H9 (cell line): ENCODE measurements at regions not wholly inside any gene's neighbourhood (a gene's known extent, or its start where the extent isn't known, plus 50 kb on each side); places are given as distances from the start of the nearest gene placed in this dataset.

ENCODE experiments used
- DNase-seq: peaks from one replicate; pipeline ENCODE4 v3.0.0-alpha.2; 2017
- H2AFZ ChIP-seq: one replicate; pipeline ENCODE4 v1.6.1; 2013; ENCODE audit warnings: mild to moderate bottlenecking, low read length, control low read depth, moderate library complexity
- H2AK5ac ChIP-seq: 2 replicates; pipeline ENCODE4 v1.6.1; 2013; ENCODE audit warnings: low read length, control low read depth, mixed read lengths; ENCODE audit not compliant: insufficient read length
- H2BK120ac ChIP-seq: one replicate; pipeline ENCODE4 v1.6.1; 2013; ENCODE audit warnings: low read depth, mild to moderate bottlenecking, low read length, control low read depth, inconsistent platforms; ENCODE audit not compliant: poor library complexity, severe bottlenecking
- H2BK12ac ChIP-seq: 2 replicates; pipeline ENCODE4 v1.6.1; 2013; ENCODE audit warnings: low read length, control low read depth, mixed read lengths, low read depth; ENCODE audit not compliant: insufficient read length
- H2BK15ac ChIP-seq: 2 replicates; pipeline ENCODE4 v1.6.1; 2013; ENCODE audit warnings: low read depth, low read length, control low read depth
- H2BK20ac ChIP-seq: one replicate; pipeline ENCODE4 v1.6.1; 2013; ENCODE audit warnings: low read depth, mild to moderate bottlenecking, low read length, control low read depth, inconsistent platforms; ENCODE audit not compliant: poor library complexity, severe bottlenecking
- H2BK5ac ChIP-seq: 2 replicates; pipeline ENCODE4 v1.6.1; 2013; ENCODE audit warnings: low read length, control low read depth, mixed read lengths; ENCODE audit not compliant: insufficient read length
- H3K14ac ChIP-seq: 2 replicates; pipeline ENCODE4 v1.6.1; 2013; ENCODE audit warnings: low read length, control low read depth; ENCODE audit not compliant: insufficient read depth
- H3K18ac ChIP-seq: 2 replicates; pipeline ENCODE4 v1.6.1; 2013; ENCODE audit warnings: low read depth, mild to moderate bottlenecking, mixed read lengths, low read length, control low read depth; ENCODE audit not compliant: insufficient read length
- H3K23ac ChIP-seq: 2 replicates; pipeline ENCODE4 v1.6.1; 2013; ENCODE audit warnings: low read length, control low read depth, mixed read lengths, low read depth; ENCODE audit not compliant: insufficient read length
- H3K23me2 ChIP-seq: 2 replicates; pipeline ENCODE4 v1.6.1; 2013; ENCODE audit warnings: low read depth, mild to moderate bottlenecking, mixed read lengths, low read length, control low read depth; ENCODE audit not compliant: insufficient read length, poor library complexity, severe bottlenecking
- H3K27ac ChIP-seq: 2 replicates; pipeline ENCODE4 v1.5.1; 2013; ENCODE audit warnings: low read length, control low read depth, mixed read lengths, low read depth; ENCODE audit not compliant: insufficient read length
- H3K27me3 ChIP-seq: 2 replicates; pipeline ENCODE4 v1.6.1; 2013; ENCODE audit warnings: low read length, control low read depth, inconsistent platforms; ENCODE audit not compliant: insufficient read depth
- H3K4ac ChIP-seq: 2 replicates; pipeline ENCODE4 v1.6.1; 2013; ENCODE audit warnings: low read depth, mild to moderate bottlenecking, control low read depth, inconsistent platforms, low read length, moderate library complexity
- H3K4me1 ChIP-seq: 2 replicates; pipeline ENCODE4 v1.6.1; 2013; ENCODE audit warnings: low read length, control low read depth, inconsistent platforms; ENCODE audit not compliant: insufficient read depth
- H3K4me2 ChIP-seq: 2 replicates; pipeline ENCODE4 v1.6.1; 2013; ENCODE audit warnings: low read length, control low read depth, mixed read lengths; ENCODE audit not compliant: insufficient read length, insufficient read depth
- H3K56ac ChIP-seq: 2 replicates; pipeline ENCODE4 v1.6.1; 2013; ENCODE audit warnings: low read depth, mild to moderate bottlenecking, mixed read lengths, low read length, control low read depth; ENCODE audit not compliant: insufficient read length
- H3K79me1 ChIP-seq: 2 replicates; pipeline ENCODE4 v1.6.1; 2013; ENCODE audit warnings: low read depth, mild to moderate bottlenecking, moderate library complexity, low read length, control low read depth, inconsistent platforms; ENCODE audit not compliant: insufficient read depth, poor library complexity, severe bottlenecking
- H3K79me2 ChIP-seq: 2 replicates; pipeline ENCODE4 v1.6.1; 2013; ENCODE audit warnings: low read length, control low read depth, inconsistent platforms; ENCODE audit not compliant: insufficient read depth
- H3K9ac ChIP-seq: 2 replicates; pipeline ENCODE4 v1.6.1; 2013; ENCODE audit warnings: low read length, control low read depth, mixed read lengths; ENCODE audit not compliant: insufficient read length; ENCODE audit errors: extremely low read depth
- H3K9me3 ChIP-seq: one replicate; pipeline ENCODE4 v1.6.1; 2013; ENCODE audit warnings: low read depth, low read length, inconsistent platforms; ENCODE audit not compliant: control insufficient read depth
- H3T11ph ChIP-seq: one replicate; pipeline ENCODE4 v1.6.1; 2013; ENCODE audit warnings: mild to moderate bottlenecking, low read length, control low read depth, inconsistent platforms
- H4K20me1 ChIP-seq: one replicate; pipeline ENCODE4 v1.6.1; 2013; ENCODE audit not compliant: control insufficient read depth, insufficient read length, insufficient read depth
- H4K5ac ChIP-seq: 2 replicates; pipeline ENCODE4 v1.6.1; 2013; ENCODE audit warnings: low read depth, mild to moderate bottlenecking, mixed read lengths, low read length, control low read depth; ENCODE audit not compliant: insufficient read length
- H4K8ac ChIP-seq: replicated peaks from 2 replicates; pipeline ENCODE4 v1.6.1; 2013; ENCODE audit warnings: low read length, control low read depth, mixed read lengths, low read depth; ENCODE audit not compliant: insufficient read length
- H4K91ac ChIP-seq: 2 replicates; pipeline ENCODE4 v1.6.1; 2013; ENCODE audit warnings: low read depth, mild to moderate bottlenecking, moderate library complexity, mixed read lengths, low read length, control low read depth; ENCODE audit not compliant: insufficient read length
- H3K27ac Mint-ChIP-seq, 3 experiments: 2 replicates in 2 of 3; 3 replicates in 1 of 3; pipeline ENCODE4 v1.8.0; 2020 to 2021; ENCODE audit warnings: mixed read lengths in 3 of 3, mild to moderate bottlenecking in 1 of 3, moderate library complexity in 1 of 3
- H3K27me3 Mint-ChIP-seq: 2 replicates; pipeline ENCODE4 v1.8.0; 2021; ENCODE audit warnings: low read depth, mild to moderate bottlenecking, moderate library complexity, mixed read lengths
- H3K36me3 Mint-ChIP-seq, 3 experiments: 2 replicates in 2 of 3; 3 replicates in 1 of 3; pipeline ENCODE4 v1.8.0; 2020 to 2021; ENCODE audit warnings: low read depth in 3 of 3, mixed read lengths in 3 of 3; ENCODE audit not compliant: insufficient read depth in 1 of 3
- H3K4me1 Mint-ChIP-seq, 2 experiments: 2 replicates each; pipeline ENCODE4 v1.8.0; 2020; ENCODE audit warnings: mixed read lengths in 2 of 2
- H3K4me3 Mint-ChIP-seq, 2 experiments: 2 replicates in 1 of 2; 3 replicates in 1 of 2; pipeline ENCODE4 v1.8.0; 2020 to 2021; ENCODE audit warnings: mild to moderate bottlenecking in 2 of 2, mixed read lengths in 2 of 2, moderate library complexity in 1 of 2
- H3K9me3 Mint-ChIP-seq, 2 experiments: 2 replicates in 1 of 2; 3 replicates in 1 of 2; pipeline ENCODE4 v1.8.0; 2020; ENCODE audit warnings: mild to moderate bottlenecking in 2 of 2, mixed read lengths in 2 of 2, moderate library complexity in 1 of 2
- WGBS: extraction: QIAGEN DNeasy Blood & Tissue Kit; methylation state at CpG from one replicate; pipeline ENCODE4 v1.1.7; 2013; ENCODE audit warnings: missing lambda C conversion rate, low lambda C conversion rate, mixed read lengths; ENCODE audit not compliant: insufficient read length; ENCODE audit errors: extremely low coverage; 5-methylcytosine and 5-hydroxymethylcytosine counted together
- TF ChIP-seq, protein P1 (sequence below): fragments of 200-600 bp; sonication (generic); conservative IDR thresholded peaks from 3 replicates; pipeline ENCODE4 v1.8.0; 2021; ENCODE audit warnings: antibody characterized with exemption, mild to moderate bottlenecking

GRCh38 chrX:69032601-69033000 lies 132.7 kb downstream of the PJA1 start:
- H3K14ac ChIP-seq = no peak overlapping the region
- H3K79me1 ChIP-seq = no peaks in the 10 kb centered on the region
- H4K20me1 ChIP-seq = no peaks in the 10 kb centered on the region
- no peak overlapping the region for H3K9ac ChIP-seq
- WGBS = no CpG with 5 or more reads among the region's 1 CpG
- Mint-ChIP-seq H3K27me3 (peaks cover 3% of the 10 kb centered on the region), H3K36me3 (peaks cover 0 to 3% (median 2%) of the 10 kb centered on the region in 3 experiments; a peak in 2 of 7 replicates), H3K4me1 (peaks cover 21 to 44% of the 10 kb centered on the region in 2 experiments), H3K4me3 (no peak overlapping the region), H3K27ac (no peak overlapping the region), H3K9me3 (peaks cover 60 to 77% of the 10 kb centered on the region in 2 experiments)
- no peak overlapping the region for H3K4me2 ChIP-seq
- TF ChIP-seq, protein P1, sequence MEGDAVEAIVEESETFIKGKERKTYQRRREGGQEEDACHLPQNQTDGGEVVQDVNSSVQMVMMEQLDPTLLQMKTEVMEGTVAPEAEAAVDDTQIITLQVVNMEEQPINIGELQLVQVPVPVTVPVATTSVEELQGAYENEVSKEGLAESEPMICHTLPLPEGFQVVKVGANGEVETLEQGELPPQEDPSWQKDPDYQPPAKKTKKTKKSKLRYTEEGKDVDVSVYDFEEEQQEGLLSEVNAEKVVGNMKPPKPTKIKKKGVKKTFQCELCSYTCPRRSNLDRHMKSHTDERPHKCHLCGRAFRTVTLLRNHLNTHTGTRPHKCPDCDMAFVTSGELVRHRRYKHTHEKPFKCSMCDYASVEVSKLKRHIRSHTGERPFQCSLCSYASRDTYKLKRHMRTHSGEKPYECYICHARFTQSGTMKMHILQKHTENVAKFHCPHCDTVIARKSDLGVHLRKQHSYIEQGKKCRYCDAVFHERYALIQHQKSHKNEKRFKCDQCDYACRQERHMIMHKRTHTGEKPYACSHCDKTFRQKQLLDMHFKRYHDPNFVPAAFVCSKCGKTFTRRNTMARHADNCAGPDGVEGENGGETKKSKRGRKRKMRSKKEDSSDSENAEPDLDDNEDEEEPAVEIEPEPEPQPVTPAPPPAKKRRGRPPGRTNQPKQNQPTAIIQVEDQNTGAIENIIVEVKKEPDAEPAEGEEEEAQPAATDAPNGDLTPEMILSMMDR = no peak
- no peak overlapping the region for H3K4ac ChIP-seq
- H2AK5ac ChIP-seq = no peak overlapping the region
- no peaks in the 10 kb centered on the region for H3K79me2 ChIP-seq
- no peak overlapping the region for H3T11ph ChIP-seq
- H2BK12ac ChIP-seq = no peak overlapping the region
- H4K91ac ChIP-seq = no peak overlapping the region
- no peak for DNase-seq
- no peak overlapping the region for H3K18ac ChIP-seq
- no peak overlapping the region for H2BK15ac ChIP-seq
- no peak overlapping the region for H3K23ac ChIP-seq
- H2BK5ac ChIP-seq = no peak overlapping the region
- no peaks in the 10 kb centered on the region for H3K9me3 ChIP-seq
- H4K8ac ChIP-seq = no peak overlapping the region
- H3K27ac ChIP-seq = no peak overlapping the region
- H3K27me3 ChIP-seq = no peaks in the 10 kb centered on the region
- H3K23me2 ChIP-seq = no peaks in the 10 kb centered on the region
- H4K5ac ChIP-seq = no peak overlapping the region
- no peak overlapping the region for H3K56ac ChIP-seq
- H2AFZ ChIP-seq = no peak overlapping the region
- no peak overlapping the region for H2BK20ac ChIP-seq
- H3K4me1 ChIP-seq = peaks cover 7% of the 10 kb centered on the region; the same call in 1 of the 2 replicates
- no peak overlapping the region for H2BK120ac ChIP-seq
